ENCODE measurements at regions not wholly inside any gene's neighbourhood (a gene's known extent, or its start where the extent isn't known, plus 50 kb on each side); places are given as distances from the start of the nearest gene placed in this dataset.

- TF ChIP-seq CTCF (IDR thresholded peaks at IDR 0.05 in 2 of 3, conservative IDR thresholded peaks at IDR 0.05 in 1 of 3; ENCODE audit: borderline replicate concordance in 1 of 3, insufficient read depth in 1 of 3, low read depth in 2 of 3, low read length in 2 of 3) = no peak
- no peak for TF ChIP-seq RAD21 (IDR thresholded peaks at IDR 0.05; ENCODE audit: low read depth)
- TF ChIP-seq FOSL1 (IDR thresholded peaks at IDR 0.05; ENCODE audit: low read depth) = no peak
- no peak for TF ChIP-seq YY1 (IDR thresholded peaks at IDR 0.05; ENCODE audit: extremely low read depth, insufficient replicate concordance, low read depth, low read length)
These were observed 343.2 kb upstream of the TRAM1L1 start for GRCh38 chr4:117428536-117428935.

Measured in HCT116 (cell line).